ENCODE measurements at regions not wholly inside any gene's neighbourhood (a gene's known extent, or its start where the extent isn't known, plus 50 kb on each side); places are given as distances from the start of the nearest gene placed in this dataset.

- DNase-seq, result no peak
- Histone ChIP-seq H3K27me3 (ENCODE audit: control insufficient read depth, insufficient read depth, low read length) (no peaks in the 10 kb centered on the region), H3K4me3 (ENCODE audit: low read length) (no peak overlapping the region), H3K4me1 (ENCODE audit: control insufficient read depth, insufficient read depth, low read length) (peaks cover 16% of the 10 kb centered on the region), H3K9me3 (ENCODE audit: control insufficient read depth, low read depth, low read length) (peaks cover 6% of the 10 kb centered on the region), H3K36me3 (ENCODE audit: control insufficient read depth, insufficient read depth, low read length) (no peaks in the 10 kb centered on the region), H3K27ac (ENCODE audit: low read length) (no peak overlapping the region)
- WGBS (ENCODE audit: insufficient coverage, low lambda C conversion rate), result no CpG with 5 or more reads among the region's 9 CpGs
These were observed 433.3 kb downstream of the PREX1 start for GRCh38 chr20:48394415-48395081.

GRCh38 chr20:48393737-48394314, 434.0 kb downstream of the PREX1 start:
- no peaks in the 10 kb centered on the region for H3K36me3 ChIP-seq (ENCODE audit: control insufficient read depth, insufficient read depth, low read length)
- no peak for DNase-seq
- H3K9me3 ChIP-seq (ENCODE audit: control insufficient read depth, low read depth, low read length), result peaks cover 6% of the 10 kb centered on the region
- H3K27me3 ChIP-seq (ENCODE audit: control insufficient read depth, insufficient read depth, low read length), result no peaks in the 10 kb centered on the region
- 95% methylated on average over 4 of the region's 12 CpGs for WGBS (ENCODE audit: insufficient coverage, low lambda C conversion rate)
- peaks cover 10% of the 10 kb centered on the region for H3K4me1 ChIP-seq (ENCODE audit: control insufficient read depth, insufficient read depth, low read length)
- H3K27ac ChIP-seq (ENCODE audit: low read length), result no peak overlapping the region
- no peak overlapping the region for H3K4me3 ChIP-seq (ENCODE audit: low read length)

- no peak for DNase-seq
- WGBS (ENCODE audit: insufficient coverage, low lambda C conversion rate), result 100% methylated on average over 1 of the region's 8 CpGs
These were observed 434.5 kb downstream of the PREX1 start for GRCh38 chr20:48393311-48393685.

DNA sequence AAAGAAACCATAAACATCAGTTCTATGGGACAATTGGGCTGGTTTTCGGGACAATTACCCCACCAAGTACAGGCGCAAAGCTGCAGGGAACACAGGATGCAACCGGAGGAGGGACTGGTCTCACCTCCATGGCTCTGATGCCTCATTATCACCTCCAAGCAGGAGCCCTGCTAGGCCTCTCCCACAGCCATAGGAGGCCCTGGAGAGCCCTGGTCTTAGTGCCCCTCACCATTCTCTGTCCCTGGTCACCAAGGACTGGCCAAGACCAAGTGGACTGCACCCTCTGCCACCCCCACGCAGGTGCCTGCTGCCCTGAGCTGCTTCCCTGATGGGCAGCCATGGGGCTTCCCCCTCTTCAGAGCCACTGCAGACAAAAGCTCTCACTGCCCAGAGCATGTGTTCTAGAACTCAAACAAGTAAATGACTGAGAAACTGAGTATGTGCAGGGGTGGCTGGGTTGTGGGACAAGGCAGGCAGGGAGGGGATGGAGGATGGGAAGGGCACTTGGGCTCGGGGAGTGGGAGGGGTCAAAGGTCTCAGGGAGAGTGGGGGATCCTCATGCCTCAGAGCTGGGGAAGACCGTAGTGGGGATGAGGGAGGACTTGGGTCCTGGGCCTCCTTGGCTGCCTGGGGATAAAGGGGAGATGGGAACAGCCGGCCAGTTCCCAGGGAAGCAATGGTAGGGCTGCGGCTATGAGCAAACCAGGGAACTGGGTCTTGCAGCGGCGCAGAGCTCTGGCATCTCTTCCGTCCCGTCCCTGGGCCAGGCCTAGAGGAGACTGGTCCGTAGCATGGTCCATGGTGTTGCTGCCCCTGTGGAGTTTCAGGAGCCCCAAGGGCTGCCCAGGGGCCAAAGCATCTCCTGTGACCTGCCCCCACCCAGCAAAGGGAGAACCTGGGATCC, 435.1 kb downstream of the PREX1 start:
- Histone ChIP-seq H3K9me3 (ENCODE audit: control insufficient read depth, low read depth, low read length) (peaks cover 6% of the 10 kb centered on the region), H3K36me3 (ENCODE audit: control insufficient read depth, insufficient read depth, low read length) (no peaks in the 10 kb centered on the region), H3K27ac (ENCODE audit: low read length) (no peak overlapping the region), H3K27me3 (ENCODE audit: control insufficient read depth, insufficient read depth, low read length) (no peaks in the 10 kb centered on the region), H3K4me3 (ENCODE audit: low read length) (no peak overlapping the region), H3K4me1 (ENCODE audit: control insufficient read depth, insufficient read depth, low read length) (peaks cover under 1% of the 10 kb centered on the region)
- DNase-seq, result no peak
- no CpG with 5 or more reads among the region's 13 CpGs for WGBS (ENCODE audit: insufficient coverage, low lambda C conversion rate)

More at GRCh38 chr20:48393311-48393685, 434.5 kb downstream of the PREX1 start:
- Histone ChIP-seq H3K9me3 (ENCODE audit: control insufficient read depth, low read depth, low read length) (peaks cover 6% of the 10 kb centered on the region), H3K4me1 (ENCODE audit: control insufficient read depth, insufficient read depth, low read length) (peaks cover 4% of the 10 kb centered on the region), H3K4me3 (ENCODE audit: low read length) (no peak overlapping the region), H3K27ac (ENCODE audit: low read length) (no peak overlapping the region), H3K27me3 (ENCODE audit: control insufficient read depth, insufficient read depth, low read length) (no peaks in the 10 kb centered on the region), H3K36me3 (ENCODE audit: control insufficient read depth, insufficient read depth, low read length) (no peaks in the 10 kb centered on the region)

DNA sequence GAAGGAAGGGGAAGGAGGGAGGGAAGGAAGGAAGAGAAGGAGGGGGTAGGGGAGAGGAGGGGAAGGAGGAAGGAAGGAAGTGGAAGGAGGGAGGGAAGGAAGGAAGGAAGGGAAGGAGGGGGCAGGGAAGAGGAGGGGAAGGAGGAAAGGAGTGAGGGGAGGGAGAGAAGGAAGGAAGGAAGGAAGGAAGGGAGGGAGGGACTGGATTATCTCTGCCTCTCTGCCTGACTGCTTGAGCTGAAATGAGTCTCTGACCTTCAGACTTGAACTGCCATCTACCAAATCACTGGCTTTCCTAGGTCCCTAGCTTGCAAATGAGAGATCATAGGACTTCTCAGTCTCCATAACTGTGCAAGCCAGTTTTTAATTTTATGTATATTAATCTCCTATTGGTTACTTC, 436.8 kb downstream of the PREX1 start:
- Histone ChIP-seq H3K36me3 (ENCODE audit: control insufficient read depth, insufficient read depth, low read length) (no peaks in the 10 kb centered on the region), H3K9me3 (ENCODE audit: control insufficient read depth, low read depth, low read length) (peaks cover 6% of the 10 kb centered on the region)
- DNase-seq, result no peak

GRCh38 chr20:48387675-48388074, 440.1 kb downstream of the PREX1 start:
- WGBS (ENCODE audit: insufficient coverage, low lambda C conversion rate), result 50% methylated on average over 1 of the region's 5 CpGs
- no peak for DNase-seq
- H3K4me3 ChIP-seq (ENCODE audit: low read length), result no peak overlapping the region

More for the DNA sequence above, 436.8 kb downstream of the PREX1 start:
- H3K4me3 ChIP-seq (ENCODE audit: low read length), result no peak overlapping the region
- H3K27me3 ChIP-seq (ENCODE audit: control insufficient read depth, insufficient read depth, low read length), result no peaks in the 10 kb centered on the region
- no peaks in the 10 kb centered on the region for H3K4me1 ChIP-seq (ENCODE audit: control insufficient read depth, insufficient read depth, low read length)
- no peak overlapping the region for H3K27ac ChIP-seq (ENCODE audit: low read length)

DNA sequence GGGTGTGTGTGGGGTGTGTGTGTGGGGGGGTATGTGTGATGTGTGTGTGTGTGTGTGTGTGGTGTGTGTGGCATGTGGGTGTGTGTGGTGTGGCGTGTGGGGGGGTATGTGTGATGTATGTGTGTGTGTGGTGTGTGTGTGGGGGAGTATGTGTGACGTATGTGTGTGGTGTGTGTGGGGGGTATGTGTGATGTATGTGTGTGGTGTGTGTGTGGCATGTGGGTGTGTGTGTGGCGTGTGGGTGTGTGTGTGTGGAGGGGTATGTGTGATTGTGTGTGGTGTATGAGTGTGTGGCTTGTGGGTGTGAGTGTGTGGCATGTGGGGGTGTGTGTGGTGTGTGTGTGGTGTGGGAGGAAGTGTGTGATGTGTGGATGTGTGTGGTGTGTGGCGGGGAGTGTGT, 442.3 kb downstream of the PREX1 start:
- no CpG with 5 or more reads among the region's 4 CpGs for WGBS (ENCODE audit: insufficient coverage, low lambda C conversion rate)
- H3K27me3 ChIP-seq (ENCODE audit: control insufficient read depth, insufficient read depth, low read length), result no peaks in the 10 kb centered on the region
- no peaks in the 10 kb centered on the region for H3K9me3 ChIP-seq (ENCODE audit: control insufficient read depth, low read depth, low read length)
- no peak for DNase-seq
- no peak overlapping the region for H3K27ac ChIP-seq (ENCODE audit: low read length)
- no peaks in the 10 kb centered on the region for H3K4me1 ChIP-seq (ENCODE audit: control insufficient read depth, insufficient read depth, low read length)
- H3K36me3 ChIP-seq (ENCODE audit: control insufficient read depth, insufficient read depth, low read length), result no peaks in the 10 kb centered on the region
- H3K4me3 ChIP-seq (ENCODE audit: low read length), result no peak overlapping the region

More at GRCh38 chr20:48387675-48388074, 440.1 kb downstream of the PREX1 start:
- H3K9me3 ChIP-seq (ENCODE audit: control insufficient read depth, low read depth, low read length), result peaks cover 4% of the 10 kb centered on the region
- no peak overlapping the region for H3K27ac ChIP-seq (ENCODE audit: low read length)
- H3K4me1 ChIP-seq (ENCODE audit: control insufficient read depth, insufficient read depth, low read length), result no peaks in the 10 kb centered on the region
- H3K36me3 ChIP-seq (ENCODE audit: control insufficient read depth, insufficient read depth, low read length), result no peaks in the 10 kb centered on the region
- no peaks in the 10 kb centered on the region for H3K27me3 ChIP-seq (ENCODE audit: control insufficient read depth, insufficient read depth, low read length)

- no CpG with 5 or more reads among the region's 17 CpGs for WGBS (ENCODE audit: insufficient coverage, low lambda C conversion rate)
- no peak overlapping the region for H3K27ac ChIP-seq (ENCODE audit: low read length)
- no peaks in the 10 kb centered on the region for H3K9me3 ChIP-seq (ENCODE audit: control insufficient read depth, low read depth, low read length)
- no peaks in the 10 kb centered on the region for H3K36me3 ChIP-seq (ENCODE audit: control insufficient read depth, insufficient read depth, low read length)
- no peaks in the 10 kb centered on the region for H3K4me1 ChIP-seq (ENCODE audit: control insufficient read depth, insufficient read depth, low read length)
- no peak for DNase-seq
- no peaks in the 10 kb centered on the region for H3K27me3 ChIP-seq (ENCODE audit: control insufficient read depth, insufficient read depth, low read length)
- H3K4me3 ChIP-seq (ENCODE audit: low read length), result no peak overlapping the region
These were observed 442.7 kb downstream of the PREX1 start for GRCh38 chr20:48385114-48385513.

DNA sequence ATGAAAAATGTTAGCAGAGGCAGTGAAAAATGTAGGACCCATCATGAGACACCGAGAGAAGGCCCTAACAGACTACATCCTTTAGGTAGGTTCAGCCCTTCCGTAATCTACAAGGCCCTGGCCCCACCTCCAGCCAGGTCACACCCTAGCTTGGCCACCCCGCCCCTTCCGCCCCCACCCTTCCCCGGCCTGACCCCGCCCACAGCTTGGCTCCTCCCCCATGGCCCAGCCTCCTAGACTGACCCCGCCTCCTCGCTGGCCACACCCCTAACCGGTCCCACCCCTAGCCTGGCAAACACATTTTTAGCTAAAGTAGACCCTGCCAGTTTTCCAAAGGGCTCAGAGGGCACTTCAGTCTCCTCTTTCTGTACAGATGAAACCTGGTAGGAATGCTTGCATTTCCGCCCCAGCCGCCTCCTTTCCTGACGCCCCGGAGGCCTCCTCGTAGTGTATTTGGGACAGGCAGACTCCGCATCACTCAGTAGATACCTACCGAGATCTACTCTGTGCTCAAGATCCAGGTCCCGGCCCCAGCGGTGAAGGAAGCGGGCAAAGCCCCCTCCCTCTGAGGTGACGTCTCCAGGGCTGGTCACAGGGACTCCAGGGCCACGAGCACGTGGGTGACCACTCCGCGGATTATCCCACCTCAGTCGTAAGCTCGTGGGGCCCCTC, 443.5 kb downstream of the PREX1 start:
- Histone ChIP-seq H3K9me3 (ENCODE audit: control insufficient read depth, low read depth, low read length) (no peaks in the 10 kb centered on the region), H3K27ac (ENCODE audit: low read length) (no peak overlapping the region), H3K4me1 (ENCODE audit: control insufficient read depth, insufficient read depth, low read length) (no peaks in the 10 kb centered on the region), H3K27me3 (ENCODE audit: control insufficient read depth, insufficient read depth, low read length) (no peaks in the 10 kb centered on the region), H3K4me3 (ENCODE audit: low read length) (no peak overlapping the region), H3K36me3 (ENCODE audit: control insufficient read depth, insufficient read depth, low read length) (no peaks in the 10 kb centered on the region)
- WGBS (ENCODE audit: insufficient coverage, low lambda C conversion rate), result no CpG with 5 or more reads among the region's 26 CpGs
- DNase-seq, result no peak

GRCh38 chr20:48383252-48383651, 444.5 kb downstream of the PREX1 start:
- no peaks in the 10 kb centered on the region for H3K36me3 ChIP-seq (ENCODE audit: control insufficient read depth, insufficient read depth, low read length)
- no peak overlapping the region for H3K4me3 ChIP-seq (ENCODE audit: low read length)
- H3K9me3 ChIP-seq (ENCODE audit: control insufficient read depth, low read depth, low read length), result no peaks in the 10 kb centered on the region
- no peaks in the 10 kb centered on the region for H3K4me1 ChIP-seq (ENCODE audit: control insufficient read depth, insufficient read depth, low read length)
- WGBS (ENCODE audit: insufficient coverage, low lambda C conversion rate), result no CpG with 5 or more reads among the region's 3 CpGs
- H3K27ac ChIP-seq (ENCODE audit: low read length), result no peak overlapping the region
- H3K27me3 ChIP-seq (ENCODE audit: control insufficient read depth, insufficient read depth, low read length), result no peaks in the 10 kb centered on the region
- no peak for DNase-seq
